Erythroblast (primary cell): ENCODE measurements at regions not wholly inside any gene's neighbourhood (a gene's known extent, or its start where the extent isn't known, plus 50 kb on each side); places are given as distances from the start of the nearest gene placed in this dataset.

Experiments used
- GATA1 ChIP-seq: IDR thresholded peaks from 2 replicates; pipeline ENCODE4 v1.6.1; 2011; ENCODE audit warnings: low read depth, mild to moderate bottlenecking, control low read depth, low read length, moderate library complexity
- POLR2A ChIP-seq: IDR thresholded peaks from 2 replicates; pipeline ENCODE4 v1.6.1; 2011; ENCODE audit warnings: mild to moderate bottlenecking, low read length

GRCh38 chr2:139083121-139083520 lies 302.9 kb upstream of the NXPH2 start:
- TF ChIP-seq POLR2A (no peak), GATA1 (no peak)
